HCT116 (cell line): ENCODE measurements at regions not wholly inside any gene's neighbourhood (a gene's known extent, or its start where the extent isn't known, plus 50 kb on each side); places are given as distances from the start of the nearest gene placed in this dataset.
"Not testable (repeated sequence)": the region's sequence is repeated elsewhere in the genome, so short reads cannot be mapped to it uniquely, and the experiment has no call there.

Experiments
- ATAC-seq: fragments of 200-7000 bp; cut with Tn5 transposase; 2 replicates; pipeline ENCODE4 v1.9.1; 2020; ENCODE audit warnings: mild to moderate bottlenecking, moderate library complexity
- BruUV-seq: library from RNA; stranded (reverse); fragments of 400-500 nt; replicated peaks from 2 replicates; lab custom pipeline; 2021; lab: Mats Ljungman, UMichigan
- CTCF ChIA-PET: fragments of 300-600 bp; sonication (Branson Sonifier 250); formaldehyde crosslinking; loops from one replicate; lab custom pipeline; 2021; ENCODE audit warnings: antibody characterized with exemption; lab: Charles Lee
- POLR2A ChIA-PET: fragments of 300-600, 350-600 bp; sonication (Branson Sonifier 250); formaldehyde crosslinking; loops from one replicate; lab custom pipeline; 2021; ENCODE audit warnings: antibody characterized with exemption; lab: Charles Lee
- RAD21 ChIA-PET, 2 experiments: fragments of 300-600 bp; sonication (Branson Sonifier 250); formaldehyde crosslinking; loops; one replicate each; lab custom pipeline; 2023; ENCODE audit warnings: low total read pairs in 2 of 2; ENCODE audit not compliant: uncharacterized antibody in 2 of 2, unreplicated experiment in 2 of 2, low non-redundant PET in 1 of 2; lab: Charles Lee
- DNase-seq: peaks from one replicate; pipeline ENCODE4 v3.0.0-alpha.2; 2010; ENCODE audit warnings: low read depth, low spot score
- H2AFZ ChIP-seq: fragments of 200-600 bp; shearing (Covaris generic), sonication (generic); 2 replicates; pipeline ENCODE4 v1.6.1; 2017; ENCODE audit warnings: low read depth, mixed run types, mixed read lengths, antibody characterized with exemption, low read length; ENCODE audit not compliant: poor library complexity, severe bottlenecking
- H3K27ac ChIP-seq: 2 replicates; pipeline ENCODE4 v1.5.1; 2012; ENCODE audit warnings: low read depth, low read length
- H3K27me3 ChIP-seq: fragments of 200-600 bp; sonication (generic); 2 replicates; pipeline ENCODE4 v1.6.1; 2016; ENCODE audit warnings: mixed run types, low read length, mixed read lengths; ENCODE audit not compliant: insufficient read depth
- H3K36me3 ChIP-seq, 2 experiments: fragments of 200-500 bp in 1 of 2; fragments of 200-600 bp in 1 of 2; sonication (Bioruptor generic) in 1 of 2; sonication (generic) in 1 of 2; 2 replicates each; pipeline versions ENCODE4 v1.5.1 to v1.6.1; 2014 to 2016; ENCODE audit warnings: low read length in 2 of 2, inconsistent platforms in 1 of 2, mixed read lengths in 1 of 2, mixed run types in 1 of 2; ENCODE audit not compliant: insufficient read depth in 2 of 2, control insufficient read depth in 1 of 2
- H3K4me1 ChIP-seq, 2 experiments: fragments of 200-600 bp in 1 of 2; sonication (generic) in 1 of 2; 2 replicates each; pipeline versions ENCODE4 v1.5.1 to v1.6.1; 2012 to 2017; ENCODE audit warnings: low read length in 2 of 2, inconsistent platforms in 1 of 2, mild to moderate bottlenecking in 1 of 2, mixed read lengths in 1 of 2, mixed run types in 1 of 2, moderate library complexity in 1 of 2; ENCODE audit not compliant: insufficient read depth in 2 of 2, control insufficient read depth in 1 of 2
- H3K4me2 ChIP-seq: fragments of 200-600 bp; sonication (generic); 2 replicates; pipeline ENCODE4 v1.6.1; 2017; ENCODE audit warnings: mixed run types, low read length, mixed read lengths
- H3K4me3 ChIP-seq, 2 experiments: fragments of 200-600 bp in 1 of 2; sonication (generic) in 1 of 2; replicated peaks in 1 of 2; 2 replicates each; pipeline ENCODE4 v1.5.1; 2011 to 2016; ENCODE audit warnings: low read length in 2 of 2, control low read depth in 1 of 2, low read depth in 1 of 2, mild to moderate bottlenecking in 1 of 2, mixed read lengths in 1 of 2, mixed run types in 1 of 2
- H3K79me2 ChIP-seq: fragments of 200-600 bp; sonication (generic); 2 replicates; pipeline ENCODE4 v1.6.1; 2017; ENCODE audit warnings: mild to moderate bottlenecking, mixed run types, low read length, moderate library complexity, mixed read lengths; ENCODE audit not compliant: insufficient read depth
- H3K9ac ChIP-seq: fragments of 200-600 bp; sonication (generic); 2 replicates; pipeline ENCODE4 v1.6.1; 2016; ENCODE audit warnings: low read length, mixed read lengths
- H3K9me2 ChIP-seq: fragments of 200-600 bp; sonication (generic), shearing (Covaris generic); 2 replicates; pipeline ENCODE4 v1.6.1; 2017; ENCODE audit warnings: mixed run types, mild to moderate bottlenecking, moderate library complexity; ENCODE audit not compliant: insufficient read depth
- H3K9me3 ChIP-seq, 2 experiments: fragments of 200-500 bp in 1 of 2; fragments of 200-600 bp in 1 of 2; sonication (Bioruptor generic) in 1 of 2; sonication (generic) in 1 of 2; 2 replicates each; pipeline ENCODE4 v1.6.1; 2014 to 2017; ENCODE audit warnings: low read length in 2 of 2, mixed read lengths in 2 of 2, inconsistent platforms in 1 of 2, low read depth in 1 of 2, mild to moderate bottlenecking in 1 of 2, mixed run types in 1 of 2, moderate library complexity in 1 of 2; ENCODE audit not compliant: control insufficient read depth in 1 of 2, insufficient read depth in 1 of 2
- H4K20me1 ChIP-seq: fragments of 200-600 bp; sonication (generic), shearing (Covaris generic); 2 replicates; pipeline ENCODE4 v1.6.1; 2017; ENCODE audit warnings: mixed run types, mild to moderate bottlenecking, moderate library complexity; ENCODE audit not compliant: insufficient read depth
- CTCF ChIP-seq, 3 experiments: fragments of 200-600 bp in 1 of 3; sonication (generic) in 1 of 3; IDR thresholded peaks in 2 of 3; conservative IDR thresholded peaks in 1 of 3; 2 replicates each; pipeline ENCODE4 v1.5.1; 2012 to 2017; ENCODE audit warnings: low read depth in 2 of 3, low read length in 2 of 3, antibody characterized with exemption in 1 of 3, borderline replicate concordance in 1 of 3, control low read depth in 1 of 3, mild to moderate bottlenecking in 1 of 3, mixed read lengths in 1 of 3, mixed run types in 1 of 3, moderate library complexity in 1 of 3; ENCODE audit not compliant: insufficient read depth in 1 of 3
- EGR1 ChIP-seq: IDR thresholded peaks from 2 replicates; pipeline ENCODE4 v1.6.1; 2012; ENCODE audit warnings: low read depth
- FOSL1 ChIP-seq: IDR thresholded peaks from 2 replicates; pipeline ENCODE4 v1.6.1; 2012; ENCODE audit warnings: low read depth
- POLR2AphosphoS5 ChIP-seq: IDR thresholded peaks from 2 replicates; pipeline ENCODE4 v1.6.1; 2011; ENCODE audit warnings: mild to moderate bottlenecking, low read depth, low read length, moderate library complexity
- SIN3A ChIP-seq: IDR thresholded peaks from 2 replicates; pipeline ENCODE4 v1.6.1; 2012; ENCODE audit warnings: low read depth
- SP1 ChIP-seq: IDR thresholded peaks from 2 replicates; pipeline ENCODE4 v1.6.1; 2012; ENCODE audit warnings: low read depth
- intact Hi-C: fragments of 100-400 bp; cut with micrococcal nuclease; formaldehyde crosslinking; loops from 2 replicates; pipeline ENCODE4 v1.10.0; 2022

GRCh38 chr1:99507906-99508732 is 137.8 kb upstream of the PALMD start:
- DNase-seq (no peak), ATAC-seq (no peak)
- no peak overlapping the region for H3K4me2 ChIP-seq
- H3K36me3 ChIP-seq = no peaks in the 10 kb centered on the region
- H3K4me3 ChIP-seq = no peak overlapping the region
- no peaks in the 10 kb centered on the region for H3K9me3 ChIP-seq
- H3K9me2 ChIP-seq = no peaks in the 10 kb centered on the region
- no peaks in the 10 kb centered on the region for H3K4me1 ChIP-seq
- TF ChIP-seq SP1 (no peak), CTCF (IDR thresholded peaks at IDR 0.05 in 2 of 3, conservative IDR thresholded peaks at IDR 0.05 in 1 of 3; ENCODE audit: borderline replicate concordance in 1 of 3, insufficient read depth in 1 of 3, low read depth in 2 of 3, low read length in 2 of 3) (no peak), FOSL1 (no peak), SIN3A (no peak), EGR1 (no peak), POLR2AphosphoS5 (no peak)
- H3K9ac ChIP-seq = no peak overlapping the region
- RAD21 ChIA-PET = no interaction called here
- H3K27me3 ChIP-seq = no peaks in the 10 kb centered on the region
- H4K20me1 ChIP-seq = no peaks in the 10 kb centered on the region
- CTCF ChIA-PET = no interaction called here
- H2AFZ ChIP-seq = no peak overlapping the region
- BruUV-seq = no TSS peak
- no peak overlapping the region for H3K27ac ChIP-seq
- POLR2A ChIA-PET = no interaction called here
- intact Hi-C loops = no loop called here
- no peaks in the 10 kb centered on the region for H3K79me2 ChIP-seq

GRCh38 chr1:99508733-99509445 is 137.0 kb upstream of the PALMD start:
- H3K27ac ChIP-seq, H4K20me1 ChIP-seq, H3K27me3 ChIP-seq, DNase-seq, H3K4me3 ChIP-seq, CTCF ChIA-PET, BruUV-seq, H3K4me2 ChIP-seq, H3K9me2 ChIP-seq, H2AFZ ChIP-seq, POLR2A ChIA-PET, RAD21 ChIA-PET, H3K79me2 ChIP-seq, H3K9me3 ChIP-seq, intact Hi-C loops, H3K9ac ChIP-seq, ATAC-seq, H3K36me3 ChIP-seq, H3K4me1 ChIP-seq: not testable (repeated sequence)

GRCh38 chr1:99514823-99515552 is 130.9 kb upstream of the PALMD start:
- H3K4me1 ChIP-seq, H2AFZ ChIP-seq, DNase-seq, H3K9ac ChIP-seq, H3K4me2 ChIP-seq, H4K20me1 ChIP-seq, RAD21 ChIA-PET, H3K36me3 ChIP-seq, ATAC-seq, H3K9me3 ChIP-seq, H3K4me3 ChIP-seq, H3K27me3 ChIP-seq, BruUV-seq, H3K27ac ChIP-seq, POLR2A ChIA-PET, intact Hi-C loops, H3K79me2 ChIP-seq, H3K9me2 ChIP-seq, CTCF ChIA-PET: not testable (repeated sequence)
